Vagina (tissue), 2 donors: ENCODE measurements at regions not wholly inside any gene's neighbourhood (a gene's known extent, or its start where the extent isn't known, plus 50 kb on each side); places are given as distances from the start of the nearest gene placed in this dataset.

Experiments
- CTCF ChIP-seq, 3 experiments: fragments of 450-650 bp in 2 of 3; fragments of 200-600 bp in 1 of 3; sonication (generic) in 1 of 3; IDR thresholded peaks; one replicate each; pipeline ENCODE4 v1.5.1; 2017 to 2019; ENCODE audit warnings: antibody characterized with exemption in 3 of 3, mild to moderate bottlenecking in 2 of 3, moderate library complexity in 2 of 3
- POLR2A ChIP-seq, 2 donors: fragments of 450-650 bp; IDR thresholded peaks; one replicate each; pipeline ENCODE4 v1.6.1; 2017; ENCODE audit warnings: antibody characterized with exemption in 2 of 2, mild to moderate bottlenecking in 2 of 2, moderate library complexity in 2 of 2

- no peak for TF ChIP-seq CTCF (IDR thresholded peaks at IDR 0.05)
- TF ChIP-seq POLR2A (IDR thresholded peaks at IDR 0.05) = no peak
These were observed 353.1 kb downstream of the CMPK2 start for GRCh38 chr2:6512589-6512988.
